PC-3 (cell line): ENCODE measurements at regions not wholly inside any gene's neighbourhood (a gene's known extent, or its start where the extent isn't known, plus 50 kb on each side); places are given as distances from the start of the nearest gene placed in this dataset.

ENCODE experiments used
- ATAC-seq: fragments of 200-7000 bp; cut with Tn5 transposase; 2 replicates; pipeline ENCODE4 v1.9.1; 2020; ENCODE audit warnings: mild to moderate bottlenecking, moderate library complexity
- BruUV-seq: library from RNA; stranded (reverse); fragments of 400-500 nt; replicated peaks from 2 replicates; lab custom pipeline; 2021; lab: Mats Ljungman, UMichigan
- CTCF ChIA-PET: fragments of 300-600 bp; sonication (Branson Sonifier 250); formaldehyde crosslinking; loops from one replicate; lab custom pipeline; 2022; ENCODE audit warnings: antibody characterized with exemption; lab: Charles Lee
- POLR2A ChIA-PET: fragments of 300-600 bp; sonication (Branson Sonifier 250); formaldehyde crosslinking; loops from one replicate; lab custom pipeline; 2022; ENCODE audit warnings: antibody characterized with exemption; ENCODE audit not compliant: unreplicated experiment; lab: Charles Lee
- DNase-seq: peaks from one replicate; pipeline ENCODE4 v3.0.0-alpha.2; 2015
- H2AFZ ChIP-seq: fragments of 300-600 bp; sonication (generic); 2 replicates; pipeline ENCODE4 v1.6.0; 2016; ENCODE audit warnings: antibody characterized with exemption, low read length
- H3F3A ChIP-seq: fragments of 300-600 bp; sonication (generic); one replicate; pipeline ENCODE4 v1.6.0; 2017; ENCODE audit warnings: antibody characterized with exemption, low read length, control low read depth, mild to moderate bottlenecking; ENCODE audit not compliant: unreplicated experiment
- H3K27ac ChIP-seq: fragments of 300-600 bp; sonication (generic); 2 replicates; pipeline ENCODE4 v1.5.1; 2016; ENCODE audit warnings: mild to moderate bottlenecking, low read length
- H3K27me3 ChIP-seq: fragments of 300-600 bp; sonication (generic); 2 replicates; pipeline ENCODE4 v1.6.1; 2016; ENCODE audit warnings: low read length, mixed read lengths
- H3K36me3 ChIP-seq: fragments of 300-600 bp; sonication (generic); 2 replicates; pipeline ENCODE4 v1.6.1; 2016; ENCODE audit warnings: low read depth, mixed run types, low read length, mixed read lengths
- H3K4me1 ChIP-seq: fragments of 300-600 bp; sonication (generic); 2 replicates; pipeline ENCODE4 v1.5.1; 2016; ENCODE audit warnings: low read length; ENCODE audit not compliant: insufficient read depth
- H3K4me2 ChIP-seq: fragments of 300-600 bp; sonication (generic); 2 replicates; pipeline ENCODE4 v1.6.0; 2016; ENCODE audit warnings: low read length
- H3K4me3 ChIP-seq: fragments of 300-600 bp; sonication (generic); 2 replicates; pipeline ENCODE4 v1.5.1; 2016; ENCODE audit warnings: mild to moderate bottlenecking, low read length, mixed read lengths
- H3K79me2 ChIP-seq: fragments of 300-600 bp; sonication (generic); 2 replicates; pipeline ENCODE4 v1.6.1; 2017; ENCODE audit warnings: low read length, mixed read lengths
- H3K9ac ChIP-seq: fragments of 300-600 bp; sonication (generic); 2 replicates; pipeline ENCODE4 v1.6.0; 2016; ENCODE audit warnings: mild to moderate bottlenecking, low read length
- H3K9me2 ChIP-seq: fragments of 300-600 bp; sonication (generic); replicated peaks from 2 replicates; pipeline ENCODE4 v1.6.1; 2016; ENCODE audit warnings: mixed run types, low read length, mixed read lengths
- H3K9me3 ChIP-seq: fragments of 300-600 bp; sonication (generic); 2 replicates; pipeline ENCODE4 v1.6.1; 2016; ENCODE audit warnings: low read length, mixed read lengths
- H4K20me1 ChIP-seq: fragments of 300-600 bp; sonication (generic); 2 replicates; pipeline ENCODE4 v1.6.1; 2016; ENCODE audit warnings: low read length, mixed read lengths
- EZH2 ChIP-seq: fragments of 300-600 bp; sonication (generic); IDR thresholded peaks from one replicate; pipeline ENCODE4 v1.6.1; 2017; ENCODE audit warnings: antibody characterized with exemption, mild to moderate bottlenecking, low read length; ENCODE audit not compliant: unreplicated experiment
- EZH2phosphoT487 ChIP-seq: fragments of 300-600 bp; sonication (generic); IDR thresholded peaks from 2 replicates; pipeline ENCODE4 v1.6.1; 2018; ENCODE audit warnings: mild to moderate bottlenecking, antibody characterized with exemption, low read length, borderline replicate concordance
- intact Hi-C: fragments of 100-400 bp; cut with micrococcal nuclease; formaldehyde crosslinking; loops from 2 replicates; pipeline ENCODE4 v1.9.0; 2023
- TF ChIP-seq, protein P1 (sequence below): fragments of 300-600 bp; sonication (generic); conservative IDR thresholded peaks from 2 replicates; pipeline ENCODE4 v1.5.1; 2017; ENCODE audit warnings: antibody characterized with exemption, low read depth, mild to moderate bottlenecking, low read length

DNA sequence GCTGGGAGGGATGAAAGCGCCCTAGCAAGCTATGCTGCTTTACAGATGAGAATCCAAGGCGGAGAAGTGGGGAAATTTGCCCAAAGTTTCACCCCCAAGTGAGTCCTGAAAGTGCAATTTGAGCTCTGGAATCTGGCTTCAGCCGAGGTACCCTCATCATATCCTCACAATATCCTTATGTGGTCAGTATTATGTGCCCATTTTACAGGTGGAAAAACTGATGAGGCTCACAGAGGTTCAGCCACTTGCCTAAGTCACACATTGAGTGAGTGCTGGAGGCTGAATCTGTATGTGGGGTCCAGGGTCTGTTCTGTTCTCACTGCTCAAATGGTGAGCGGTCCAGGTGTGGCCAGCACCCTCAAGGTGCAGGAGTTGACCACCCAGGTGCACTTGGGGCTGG lies 85.3 kb downstream of the MATN1 start:
- ChIA-PET POLR2A (no interaction called here), CTCF (no interaction called here)
- ATAC-seq (no peak), DNase-seq (no peak)
- Histone ChIP-seq H2AFZ (no peak overlapping the region), H3F3A (no peaks in the 10 kb centered on the region), H4K20me1 (no peaks in the 10 kb centered on the region), H3K27me3 (peaks cover 60% of the 10 kb centered on the region), H3K4me2 (no peak overlapping the region), H3K36me3 (no peaks in the 10 kb centered on the region), H3K9me3 (no peaks in the 10 kb centered on the region), H3K27ac (no peak overlapping the region), H3K9ac (no peak overlapping the region), H3K79me2 (no peaks in the 10 kb centered on the region), H3K4me1 (no peaks in the 10 kb centered on the region), H3K9me2 (no peaks in the 10 kb centered on the region), H3K4me3 (no peak overlapping the region)
- BruUV-seq = no TSS peak
- no peak for TF ChIP-seq EZH2
- TF ChIP-seq, protein P1, sequence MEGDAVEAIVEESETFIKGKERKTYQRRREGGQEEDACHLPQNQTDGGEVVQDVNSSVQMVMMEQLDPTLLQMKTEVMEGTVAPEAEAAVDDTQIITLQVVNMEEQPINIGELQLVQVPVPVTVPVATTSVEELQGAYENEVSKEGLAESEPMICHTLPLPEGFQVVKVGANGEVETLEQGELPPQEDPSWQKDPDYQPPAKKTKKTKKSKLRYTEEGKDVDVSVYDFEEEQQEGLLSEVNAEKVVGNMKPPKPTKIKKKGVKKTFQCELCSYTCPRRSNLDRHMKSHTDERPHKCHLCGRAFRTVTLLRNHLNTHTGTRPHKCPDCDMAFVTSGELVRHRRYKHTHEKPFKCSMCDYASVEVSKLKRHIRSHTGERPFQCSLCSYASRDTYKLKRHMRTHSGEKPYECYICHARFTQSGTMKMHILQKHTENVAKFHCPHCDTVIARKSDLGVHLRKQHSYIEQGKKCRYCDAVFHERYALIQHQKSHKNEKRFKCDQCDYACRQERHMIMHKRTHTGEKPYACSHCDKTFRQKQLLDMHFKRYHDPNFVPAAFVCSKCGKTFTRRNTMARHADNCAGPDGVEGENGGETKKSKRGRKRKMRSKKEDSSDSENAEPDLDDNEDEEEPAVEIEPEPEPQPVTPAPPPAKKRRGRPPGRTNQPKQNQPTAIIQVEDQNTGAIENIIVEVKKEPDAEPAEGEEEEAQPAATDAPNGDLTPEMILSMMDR = no peak
- TF ChIP-seq EZH2phosphoT487 = no peak
- intact Hi-C loops = no loop called here

DNA sequence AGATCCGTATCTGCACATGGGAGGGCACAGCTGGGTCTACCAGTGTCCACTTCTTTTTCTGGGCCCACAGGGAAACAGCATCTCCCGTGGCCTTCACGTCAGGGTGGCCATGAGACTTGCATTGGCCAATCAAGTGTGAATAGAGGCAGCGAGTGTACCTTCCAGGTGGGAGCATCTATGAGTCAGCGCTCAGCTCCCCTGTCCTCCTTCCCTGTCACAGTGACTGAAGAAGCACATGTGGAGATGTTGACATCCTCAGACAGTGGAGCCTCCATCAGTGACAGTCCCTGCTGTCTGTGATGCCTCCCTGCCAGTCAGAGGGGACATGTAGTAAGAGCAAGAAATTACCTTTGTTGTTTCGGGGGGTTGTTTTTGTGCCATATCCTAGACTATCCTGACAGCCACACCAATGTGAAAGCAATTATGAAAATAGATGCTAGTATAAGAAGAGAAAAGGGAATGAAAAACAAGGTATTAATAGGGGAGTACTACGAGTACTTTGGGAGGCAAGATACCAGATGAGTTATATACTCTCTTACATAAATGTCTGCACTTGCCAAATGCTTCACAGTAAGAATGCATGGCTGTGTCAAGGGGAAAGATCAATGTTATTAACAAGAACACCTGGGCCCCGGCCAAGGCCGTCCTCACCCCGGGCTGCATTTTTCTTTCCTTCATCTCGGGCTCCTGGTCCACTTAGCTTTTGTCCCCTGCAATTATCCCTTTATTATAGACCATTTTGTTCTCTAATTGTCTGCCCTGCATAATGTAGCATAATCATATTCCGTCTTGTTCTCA lies 86.0 kb downstream of the MATN1 start:
- Histone ChIP-seq H4K20me1 (no peaks in the 10 kb centered on the region), H3K36me3 (no peaks in the 10 kb centered on the region), H3K4me3 (no peak overlapping the region), H3K9ac (no peak overlapping the region), H3K27me3 (peaks cover 53% of the 10 kb centered on the region), H3K4me1 (no peaks in the 10 kb centered on the region), H3K27ac (no peak overlapping the region), H3F3A (no peaks in the 10 kb centered on the region), H3K79me2 (no peaks in the 10 kb centered on the region), H3K4me2 (no peak overlapping the region), H3K9me2 (no peaks in the 10 kb centered on the region), H2AFZ (no peak overlapping the region), H3K9me3 (no peaks in the 10 kb centered on the region)
- CTCF ChIA-PET = no interaction called here
- no TSS peak for BruUV-seq
- POLR2A ChIA-PET = no interaction called here
- DNase-seq (no peak), ATAC-seq (no peak)
- intact Hi-C loops = no loop called here
- no peak for TF ChIP-seq EZH2phosphoT487
- TF ChIP-seq EZH2 = no peak
- TF ChIP-seq, protein P1 = no peak

DNA sequence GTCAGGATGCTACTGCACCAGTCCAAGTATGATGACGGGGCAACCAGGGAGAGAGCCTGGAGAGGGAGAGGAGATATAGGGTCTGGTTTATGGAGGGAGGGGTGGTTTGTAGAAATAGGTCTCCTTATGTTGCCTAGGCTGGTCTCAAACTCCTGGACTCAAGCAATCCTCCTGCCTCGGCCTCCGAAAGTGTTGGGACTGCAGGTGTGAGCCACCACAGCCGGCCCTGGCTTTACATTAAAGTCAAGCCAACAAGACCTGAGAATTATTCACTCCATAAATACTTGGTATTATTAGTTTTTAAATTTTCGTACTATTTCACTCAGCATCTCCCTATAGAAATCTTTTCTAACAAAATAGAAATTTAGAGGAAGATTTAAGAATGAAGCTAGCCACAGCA lies 86.8 kb downstream of the MATN1 start:
- intact Hi-C loops = no loop called here
- CTCF ChIA-PET = no interaction called here

More for the DNA sequence above, 86.8 kb downstream of the MATN1 start:
- H2AFZ ChIP-seq = no peak overlapping the region
- no peak for TF ChIP-seq EZH2phosphoT487
- TF ChIP-seq, protein P1 = no peak
- TF ChIP-seq EZH2 = no peak
- no peaks in the 10 kb centered on the region for H4K20me1 ChIP-seq
- H3F3A ChIP-seq = no peaks in the 10 kb centered on the region
- ATAC-seq = no peak
- no peak overlapping the region for H3K4me3 ChIP-seq
- H3K9ac ChIP-seq = no peak overlapping the region
- POLR2A ChIA-PET = no interaction called here
- peaks cover 47% of the 10 kb centered on the region for H3K27me3 ChIP-seq
- no peak for DNase-seq
- H3K27ac ChIP-seq = no peak overlapping the region
- H3K9me3 ChIP-seq = no peaks in the 10 kb centered on the region
- no peaks in the 10 kb centered on the region for H3K4me1 ChIP-seq
- no TSS peak for BruUV-seq
- H3K36me3 ChIP-seq = no peaks in the 10 kb centered on the region
- H3K9me2 ChIP-seq = no peaks in the 10 kb centered on the region
- no peak overlapping the region for H3K4me2 ChIP-seq
- no peaks in the 10 kb centered on the region for H3K79me2 ChIP-seq
